K562 (cell line): ENCODE measurements at regions not wholly inside any gene's neighbourhood (a gene's known extent, or its start where the extent isn't known, plus 50 kb on each side); places are given as distances from the start of the nearest gene placed in this dataset.

Source experiments
- ATAC-seq: fragments of 200-7000 bp; cut with Tn5 transposase; 3 replicates; pipeline ENCODE4 v1.9.1; 2020; ENCODE audit warnings: moderate library complexity
- BruUV-seq: library from RNA; stranded (reverse); fragments of 400-500 nt; replicated peaks from 2 replicates; lab custom pipeline; 2021; lab: Mats Ljungman, UMichigan
- CTCF ChIA-PET: fragments of 300-600 bp; formaldehyde crosslinking; extraction: SDS; loops from one replicate; lab custom pipeline; 2021; ENCODE audit warnings: low intra/inter-chr PET ratio; lab: Yijun Ruan, JAX
- POLR2A ChIA-PET: fragments of 300-600, 350-650 bp; sonication (Branson Sonifier 250); formaldehyde crosslinking; extraction: SDS; loops from one replicate; lab custom pipeline; 2021; ENCODE audit warnings: antibody characterized with exemption, inconsistent platforms; lab: Yijun Ruan, JAX
- DNase-seq, 4 experiments: peaks; one replicate each; pipeline versions ENCODE4 v3.0.0 to v3.0.0-alpha.2; 2011 to 2018; ENCODE audit warnings: low spot score in 3 of 4, mixed read lengths in 3 of 4; ENCODE audit errors: extremely low read depth in 1 of 4
- FAIRE-seq: peaks from 2 replicates; lab custom pipeline; 2011; peaks lifted over from hg19 to GRCh38; lab: Jason Lieb, UNC
- H2AFZ ChIP-seq: 2 replicates; pipeline ENCODE4 v1.6.0; 2011; ENCODE audit warnings: low read depth, low read length, control low read depth, inconsistent platforms
- H3K27ac ChIP-seq: fragments of 200-600 bp; 3 replicates; pipeline ENCODE4 v1.8.0; 2011; ENCODE audit warnings: low read depth, mild to moderate bottlenecking, control low read depth, inconsistent platforms, low read length, moderate library complexity, mixed read lengths; ENCODE audit errors: extremely low read depth
- H3K27me3 ChIP-seq, 2 experiments: fragments of 300-600 bp in 1 of 2; 2 replicates in 1 of 2; 3 replicates in 1 of 2; pipeline versions ENCODE4 v1.6.0 to v1.8.0; 2011; ENCODE audit warnings: inconsistent platforms in 2 of 2, low read length in 2 of 2, mild to moderate bottlenecking in 1 of 2, mixed read lengths in 1 of 2, moderate library complexity in 1 of 2; ENCODE audit not compliant: control insufficient read depth in 2 of 2, insufficient read depth in 2 of 2
- H3K36me3 ChIP-seq: fragments of 300-600 bp; 3 replicates; pipeline ENCODE4 v1.8.0; 2011; ENCODE audit warnings: mild to moderate bottlenecking, low read length, inconsistent platforms; ENCODE audit not compliant: control insufficient read depth, insufficient read depth
- H3K4me1 ChIP-seq, 2 experiments: fragments of 200-600 bp in 1 of 2; replicated peaks in 1 of 2; 2 replicates in 1 of 2; 3 replicates in 1 of 2; pipeline versions ENCODE4 v1.5.1 to v1.8.0; 2011; ENCODE audit warnings: inconsistent platforms in 2 of 2, low read length in 2 of 2, mild to moderate bottlenecking in 1 of 2, mixed read lengths in 1 of 2, moderate library complexity in 1 of 2; ENCODE audit not compliant: control insufficient read depth in 2 of 2, insufficient read depth in 2 of 2
- H3K4me2 ChIP-seq: 2 replicates; pipeline ENCODE4 v1.6.1; 2011; ENCODE audit warnings: low read length, control low read depth, inconsistent platforms, mixed read lengths; ENCODE audit not compliant: insufficient read depth
- H3K4me3 ChIP-seq: fragments of 200-600 bp; sonication (generic), shearing (Covaris generic); 2 replicates; pipeline ENCODE4 v1.5.1; 2016; ENCODE audit warnings: control low read depth, inconsistent platforms
- H3K79me2 ChIP-seq: fragments of 200-600 bp; 3 replicates; pipeline ENCODE4 v1.8.0; 2011; ENCODE audit warnings: low read length, inconsistent platforms; ENCODE audit not compliant: control insufficient read depth, insufficient read depth
- H3K9ac ChIP-seq, 2 experiments: 2 replicates each; pipeline versions ENCODE4 v1.6.0 to v1.6.1; 2011; ENCODE audit warnings: low read depth in 2 of 2, low read length in 2 of 2, control low read depth in 1 of 2, inconsistent platforms in 1 of 2, mild to moderate bottlenecking in 1 of 2, mixed read lengths in 1 of 2; ENCODE audit not compliant: insufficient read depth in 1 of 2
- H3K9me1 ChIP-seq: one replicate; pipeline ENCODE4 v1.6.0; 2011; ENCODE audit warnings: inconsistent platforms, mild to moderate bottlenecking, low read length, moderate library complexity; ENCODE audit not compliant: control insufficient read depth, insufficient read depth
- H3K9me3 ChIP-seq: replicated peaks from 2 replicates; pipeline ENCODE4 v1.5.1; 2011; ENCODE audit warnings: low read depth, low read length, inconsistent platforms; ENCODE audit not compliant: control insufficient read depth, insufficient read depth
- H4K20me1 ChIP-seq: replicated peaks from 2 replicates; pipeline ENCODE4 v1.6.1; 2011; ENCODE audit warnings: low read length, inconsistent platforms, mixed read lengths; ENCODE audit not compliant: control insufficient read depth, insufficient read depth
- ARHGAP35 ChIP-seq: fragments of 450-650 bp; IDR thresholded peaks from 2 replicates; pipeline ENCODE4 v1.6.1; 2018; ENCODE audit not compliant: partially characterized antibody
- CGGBP1 ChIP-seq: fragments of 250-450 bp; sonication (Bioruptor Pico); IDR thresholded peaks from 2 replicates; pipeline ENCODE4 v1.9.0; 2021; ENCODE audit warnings: mild to moderate bottlenecking
- CHD4 ChIP-seq: fragments of 200-600 bp; sonication (generic); IDR thresholded peaks from 3 replicates; pipeline ENCODE4 v1.6.1; 2012; ENCODE audit warnings: low read depth, mild to moderate bottlenecking, mixed read lengths, low read length, inconsistent platforms; ENCODE audit not compliant: insufficient read depth, insufficient replicate concordance, poor library complexity, severe bottlenecking
- EWSR1 ChIP-seq: fragments of 450-650 bp; IDR thresholded peaks from 2 replicates; pipeline ENCODE4 v1.6.1; 2018; ENCODE audit warnings: borderline replicate concordance, mild to moderate bottlenecking, low read depth, moderate library complexity; ENCODE audit not compliant: partially characterized antibody
- GTF2A2 ChIP-seq: IDR thresholded peaks from 2 replicates; pipeline ENCODE4 v1.6.1; 2016; ENCODE audit warnings: mild to moderate bottlenecking, missing genetic modification characterization, missing compliant biosample characterization
- HMG20A ChIP-seq: fragments of 450-650 bp; formaldehyde crosslinking; conservative IDR thresholded peaks from 2 replicates; pipeline ENCODE4 v1.4.0; 2020; ENCODE audit warnings: mild to moderate bottlenecking, mixed read lengths
- MLX ChIP-seq, 2 experiments: fragments of 450-650 bp in 1 of 2; sonication (generic) in 1 of 2; formaldehyde crosslinking; conservative IDR thresholded peaks; 2 replicates each; pipeline versions ENCODE4 v1.4.0 to v1.8.1; 2020 to 2022; ENCODE audit warnings: mild to moderate bottlenecking in 1 of 2, missing genetic modification reagents in 1 of 2
- MYNN ChIP-seq, 2 experiments: sonication (generic); formaldehyde crosslinking in 1 of 2; IDR thresholded peaks; 2 replicates each; pipeline versions ENCODE4 v1.5.0 to v1.6.1; 2016 to 2020; ENCODE audit warnings: antibody characterized with exemption in 1 of 2, missing genetic modification reagents in 1 of 2
- PHF21A ChIP-seq: fragments of 450-650 bp; IDR thresholded peaks from 2 replicates; pipeline ENCODE4 v1.6.1; 2017; ENCODE audit warnings: low read depth, borderline replicate concordance
- RB1 ChIP-seq: fragments of 450-650 bp; IDR thresholded peaks from 2 replicates; pipeline ENCODE4 v1.6.1; 2017; ENCODE audit warnings: low read depth, mild to moderate bottlenecking
- ZBTB34 ChIP-seq: fragments of 250-450 bp; sonication (Bioruptor Pico); IDR thresholded peaks from 2 replicates; pipeline ENCODE4 v1.8.0; 2021; ENCODE audit warnings: mild to moderate bottlenecking, moderate library complexity
- ZNF134 ChIP-seq: fragments of 250-450 bp; sonication (Bioruptor Pico); conservative IDR thresholded peaks from 2 replicates; pipeline ENCODE4 v1.4.0; 2020
- ZNF140 ChIP-seq: fragments of 250-450 bp; sonication (Bioruptor Pico); IDR thresholded peaks from 2 replicates; pipeline ENCODE4 v1.8.0; 2021; ENCODE audit warnings: moderate library complexity, mild to moderate bottlenecking, inconsistent platforms
- ZNF146 ChIP-seq: IDR thresholded peaks from one replicate; pipeline ENCODE4 v1.6.1; 2018; ENCODE audit warnings: missing compliant biosample characterization; ENCODE audit not compliant: unreplicated experiment
- ZNF57 ChIP-seq: fragments of 450-650 bp; formaldehyde crosslinking; IDR thresholded peaks from 2 replicates; pipeline ENCODE4 v1.4.0; 2020; ENCODE audit warnings: mild to moderate bottlenecking, moderate library complexity
- ZNF644 ChIP-seq: fragments of 200-800 bp; sonication (Bioruptor generic); IDR thresholded peaks from 2 replicates; pipeline ENCODE4 v1.6.1; 2016; ENCODE audit warnings: low read depth, missing genetic modification characterization, missing compliant biosample characterization
- ZNF785 ChIP-seq: fragments of 250-450 bp; sonication (Bioruptor Pico); IDR thresholded peaks from 2 replicates; pipeline ENCODE4 v1.4.0; 2020; ENCODE audit warnings: mild to moderate bottlenecking
- WGBS: fragments of 100-300 bp; shearing (Covaris generic); methylation state at CpG from one replicate; pipeline ENCODE4 v1.1.6; 2016; ENCODE audit warnings: low coverage, mixed read lengths; ENCODE audit not compliant: insufficient coverage; ENCODE audit errors: missing lambda C conversion rate; 5-methylcytosine and 5-hydroxymethylcytosine counted together
- in situ Hi-C: fragments of 300-500 bp; cut with MboI; formaldehyde crosslinking; loops from 4 replicates; pipeline ENCODE4 v1.15.0; 2018; ENCODE audit warnings: inconsistent platforms, mixed read lengths
- intact Hi-C: fragments of 100-400 bp; cut with micrococcal nuclease; formaldehyde crosslinking; loops from 2 replicates; pipeline ENCODE4 v1.14.2; 2022

- TF ChIP-seq RB1 (no peak), GTF2A2 (tag) (no peak), EWSR1 (no peak), CGGBP1 (CRISPR knock-in tag) (no peak), MYNN (IDR thresholded peaks at IDR 0.05) (no peak), MYNN (CRISPR knock-in tag; IDR thresholded peaks at IDR 0.05) (no peak), ZNF134 (no peak), ARHGAP35 (no peak), PHF21A (no peak), CHD4 (no peak), ZBTB34 (CRISPR knock-in tag) (no peak), ZNF140 (CRISPR knock-in tag) (no peak)
- TF ChIP-seq, all 486 proteins: peak for 0
Measured at GRCh38 chr12:13764748-13765147, 216.7 kb downstream of the GRIN2B start (continued).

GRCh38 chr12:13749389-13749788 is 232.0 kb downstream of the GRIN2B start:
- no peak for TF ChIP-seq MLX (CRISPR knock-in tag; conservative IDR thresholded peaks at IDR 0.05)
- TF ChIP-seq ZNF146 (CRISPR knock-in tag), result no peak
- TF ChIP-seq ZNF644 (tag), result no peak
- TF ChIP-seq HMG20A (CRISPR knock-in tag), result no peak
- TF ChIP-seq ZNF785 (CRISPR knock-in tag), result no peak
- no peak for TF ChIP-seq ZNF57
- ATAC-seq, result no peak
- H3K27me3 ChIP-seq, result no peaks in the 10 kb centered on the region
- no peak overlapping the region for H3K4me3 ChIP-seq
- H3K4me1 ChIP-seq, result no peaks in the 10 kb centered on the region
- peaks cover 2% of the 10 kb centered on the region for H3K9me1 ChIP-seq
- intact Hi-C loops (no loop called here), in situ Hi-C loops (no loop called here)
- ChIA-PET POLR2A (no interaction called here), CTCF (no interaction called here)
- H3K4me2 ChIP-seq, result no peak overlapping the region
- BruUV-seq, result no TSS peak
- H4K20me1 ChIP-seq, result no peaks in the 10 kb centered on the region
- H3K9ac ChIP-seq, result no peak overlapping the region
- no peaks in the 10 kb centered on the region for H3K36me3 ChIP-seq
- no peaks in the 10 kb centered on the region for H3K9me3 ChIP-seq
- no peak overlapping the region for H2AFZ ChIP-seq
- no peaks in the 10 kb centered on the region for H3K79me2 ChIP-seq
- H3K27ac ChIP-seq, result no peak overlapping the region
- DNase-seq, result no peak
- no peak for FAIRE-seq
- WGBS, result 0% methylated on average over 1 of the region's 1 CpG
